Epithelial cell of esophagus (primary cell): ENCODE measurements at regions not wholly inside any gene's neighbourhood (a gene's known extent, or its start where the extent isn't known, plus 50 kb on each side); places are given as distances from the start of the nearest gene placed in this dataset.

Experiments
- DNase-seq: peaks from one replicate; pipeline ENCODE4 v3.0.0; 2010; ENCODE audit warnings: low read depth
- H3K4me3 ChIP-seq: 2 replicates; pipeline ENCODE4 v1.5.1; 2011; ENCODE audit warnings: mild to moderate bottlenecking, low read length, control low read depth
- CTCF ChIP-seq: IDR thresholded peaks from 2 replicates; pipeline ENCODE4 v1.5.1; 2011; ENCODE audit warnings: low read depth, mild to moderate bottlenecking, low read length, control low read depth, inconsistent platforms; ENCODE audit not compliant: insufficient read depth; ENCODE audit errors: missing control alignments

DNA sequence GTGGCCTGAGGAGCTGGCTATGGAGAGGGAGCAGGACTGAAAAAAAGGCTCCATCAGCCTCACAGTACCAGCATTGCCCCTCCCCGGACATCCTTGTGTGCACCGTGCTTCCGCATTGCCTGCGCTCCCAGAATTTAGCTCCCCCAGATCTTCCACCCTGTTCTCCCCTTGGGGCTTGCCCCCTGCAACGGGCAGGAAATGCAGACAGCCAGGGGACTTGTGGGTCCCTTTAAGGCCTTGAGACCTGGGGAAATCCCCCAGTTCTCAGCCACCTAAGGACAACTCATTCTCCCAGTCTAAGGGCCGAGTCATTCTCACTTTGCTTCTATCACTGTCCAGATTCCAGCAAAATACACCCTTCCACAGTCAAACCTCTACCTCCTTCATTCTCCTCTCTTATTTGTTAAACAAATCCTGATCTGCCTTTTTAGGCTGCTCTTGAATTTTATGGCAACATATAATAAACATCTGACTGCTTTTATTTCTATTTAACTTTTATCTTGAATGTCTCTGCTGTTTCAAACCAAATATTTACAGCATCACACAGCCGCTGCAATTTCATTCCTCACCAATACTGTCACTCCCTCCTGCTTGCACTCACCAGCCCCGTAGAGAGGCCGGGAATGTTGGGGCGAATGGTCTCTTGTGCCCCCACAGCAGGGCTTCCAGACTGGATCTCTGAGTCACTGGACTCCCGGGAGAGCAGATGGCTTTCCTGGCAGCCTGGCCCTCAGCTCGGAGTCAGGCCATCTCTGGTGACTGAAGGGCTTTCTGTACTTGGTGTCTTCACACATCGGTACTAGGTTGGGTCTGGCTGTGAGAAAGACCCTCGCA is 221.9 kb downstream of the TSHZ3 start:
- H3K4me3 ChIP-seq: no peak overlapping the region
- TF ChIP-seq CTCF: no peak
- peak; percentile 66 for DNase-seq

DNA sequence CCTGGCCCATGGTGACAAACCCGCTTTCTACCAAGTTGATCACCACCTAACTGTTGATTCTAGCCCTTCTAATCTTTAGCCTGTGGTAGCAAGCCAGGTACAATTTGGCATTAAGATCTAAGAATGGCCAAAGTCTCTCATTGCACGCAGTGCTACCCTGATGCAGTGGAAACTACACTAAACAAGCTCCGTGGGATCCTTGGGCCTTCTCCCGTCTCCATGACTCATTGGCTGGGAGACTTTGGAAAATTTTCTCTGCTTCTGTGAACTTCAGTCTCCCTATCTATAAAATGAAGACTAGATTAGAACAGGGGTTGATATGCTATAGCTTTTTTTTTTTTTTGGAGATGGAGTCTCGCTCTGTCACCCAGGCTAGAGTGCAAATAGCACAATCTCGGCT is 223.0 kb downstream of the TSHZ3 start:
- TF ChIP-seq CTCF: no peak
- no peak for DNase-seq
- H3K4me3 ChIP-seq: no peak overlapping the region

DNA sequence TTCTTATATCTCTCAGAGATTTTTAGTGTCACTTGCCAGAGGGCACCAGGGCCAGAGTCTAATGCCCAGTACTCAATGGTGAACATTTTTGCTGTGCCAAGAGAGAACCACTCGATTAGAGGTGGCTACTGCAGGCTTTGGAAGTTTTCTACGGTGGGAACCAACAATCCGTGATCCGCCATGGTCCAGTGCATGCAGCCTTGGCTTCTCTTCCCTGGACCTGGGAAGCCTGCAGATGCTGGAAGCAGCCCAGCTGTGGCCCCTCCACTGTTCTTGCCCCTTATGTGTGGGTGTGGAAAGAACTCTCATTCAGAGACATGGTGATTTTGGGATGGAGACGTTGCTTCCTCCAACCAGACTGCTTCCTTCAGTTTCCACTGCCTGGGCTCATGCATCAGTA is 224.2 kb downstream of the TSHZ3 start:
- no peak overlapping the region for H3K4me3 ChIP-seq
- TF ChIP-seq CTCF: no peak
- no peak for DNase-seq

- no peak for TF ChIP-seq CTCF
- no peak for DNase-seq
- H3K4me3 ChIP-seq: no peak overlapping the region
Measured at GRCh38 chr19:31121501-31121900, 227.7 kb downstream of the TSHZ3 start.

DNA sequence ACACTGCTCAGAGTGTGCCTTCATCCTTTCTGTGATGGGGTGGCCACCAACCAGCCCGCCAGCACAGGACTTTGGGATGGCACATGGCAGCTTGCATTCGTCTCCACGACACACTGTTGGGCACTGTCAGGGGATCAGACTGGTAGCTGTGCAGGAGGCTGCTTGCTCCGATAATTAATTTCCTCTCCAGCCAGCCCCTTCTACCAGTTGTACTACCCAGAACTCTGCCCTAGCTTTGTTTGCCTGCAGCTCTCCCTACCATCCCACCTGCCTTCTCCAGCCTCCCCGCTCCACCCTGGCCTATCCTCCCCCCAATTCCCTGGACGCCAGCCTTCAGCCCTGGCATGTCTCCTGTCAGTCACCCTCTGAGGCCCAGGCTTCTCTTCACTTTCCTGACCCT is 228.3 kb downstream of the TSHZ3 start:
- TF ChIP-seq CTCF: no peak
- DNase-seq: no peak
- H3K4me3 ChIP-seq: no peak overlapping the region

GRCh38 chr19:31119951-31120690 is 229.1 kb downstream of the TSHZ3 start:
- no peak overlapping the region for H3K4me3 ChIP-seq
- no peak for TF ChIP-seq CTCF
- no peak for DNase-seq
